Skin epidermis (tissue), 12 donors: ENCODE measurements at regions not wholly inside any gene's neighbourhood (a gene's known extent, or its start where the extent isn't known, plus 50 kb on each side); places are given as distances from the start of the nearest gene placed in this dataset.

ENCODE experiments used
- H3K27ac ChIP-seq, 21 experiments: fragments of 200-600 bp; sonication (generic) in 11 of 21; one replicate each; pipeline ENCODE4 v1.5.0; 2020; ENCODE audit warnings: mild to moderate bottlenecking in 3 of 21, inconsistent platforms in 2 of 21, moderate library complexity in 2 of 21
- H3K4me3 ChIP-seq, 7 experiments: fragments of 200-600 bp; sonication (generic) in 2 of 7; one replicate each; pipeline ENCODE4 v1.5.0; 2020; ENCODE audit warnings: inconsistent platforms in 2 of 7, mild to moderate bottlenecking in 2 of 7, moderate library complexity in 1 of 7

- no peak overlapping the region for H3K27ac ChIP-seq
- H3K4me3 ChIP-seq, result no peak overlapping the region
Observed at GRCh38 chr5:74194196-74194595, 446.3 kb downstream of the ENC1 start.

- peak overlapping the region in 3 of 21 experiments; percentile 20 to 35 (median 21) for H3K27ac ChIP-seq
- H3K4me3 ChIP-seq, result no peak overlapping the region
Observed at GRCh38 chr5:74192606-74193299, 447.8 kb downstream of the ENC1 start.

GRCh38 chr5:74188351-74189105 is 452.0 kb downstream of the ENC1 start:
- Histone ChIP-seq H3K27ac (no peak overlapping the region), H3K4me3 (no peak overlapping the region)

GRCh38 chr5:74187757-74188156 is 452.8 kb downstream of the ENC1 start:
- no peak overlapping the region for H3K4me3 ChIP-seq
- H3K27ac ChIP-seq, result no peak overlapping the region

GRCh38 chr5:74186356-74187315 is 453.9 kb downstream of the ENC1 start:
- H3K27ac ChIP-seq, result no peak overlapping the region
- H3K4me3 ChIP-seq, result no peak overlapping the region

GRCh38 chr5:74185599-74185998 is 454.9 kb downstream of the ENC1 start:
- Histone ChIP-seq H3K4me3 (no peak overlapping the region), H3K27ac (no peak overlapping the region)

- Histone ChIP-seq H3K4me3 (no peak overlapping the region), H3K27ac (no peak overlapping the region)
Observed at GRCh38 chr5:74184649-74185048, 455.9 kb downstream of the ENC1 start.

GRCh38 chr5:74183041-74183440 is 457.5 kb downstream of the ENC1 start:
- H3K4me3 ChIP-seq, result no peak overlapping the region
- no peak overlapping the region for H3K27ac ChIP-seq

GRCh38 chr5:74182603-74183002 is 457.9 kb downstream of the ENC1 start:
- Histone ChIP-seq H3K27ac (no peak overlapping the region), H3K4me3 (no peak overlapping the region)

GRCh38 chr5:74179701-74180100 is 460.8 kb downstream of the ENC1 start:
- Histone ChIP-seq H3K4me3 (no peak overlapping the region), H3K27ac (no peak overlapping the region)

- Histone ChIP-seq H3K27ac (no peak overlapping the region), H3K4me3 (no peak overlapping the region)
Observed at GRCh38 chr5:74179179-74179578, 461.3 kb downstream of the ENC1 start.

GRCh38 chr5:74177961-74178360 is 462.6 kb downstream of the ENC1 start:
- Histone ChIP-seq H3K27ac (no peak overlapping the region), H3K4me3 (no peak overlapping the region)

- H3K27ac ChIP-seq, result no peak overlapping the region
Observed at GRCh38 chr5:74174366-74174765, 466.2 kb downstream of the ENC1 start.

GRCh38 chr5:74173665-74174064 is 466.9 kb downstream of the ENC1 start:
- H3K4me3 ChIP-seq, result no peak overlapping the region
- H3K27ac ChIP-seq, result no peak overlapping the region

More at GRCh38 chr5:74174366-74174765, 466.2 kb downstream of the ENC1 start:
- no peak overlapping the region for H3K4me3 ChIP-seq

- Histone ChIP-seq H3K27ac (no peak overlapping the region), H3K4me3 (no peak overlapping the region)
Observed at GRCh38 chr5:74173241-74173640, 467.3 kb downstream of the ENC1 start.

- no peak overlapping the region for H3K27ac ChIP-seq
- no peak overlapping the region for H3K4me3 ChIP-seq
Observed at GRCh38 chr5:74169701-74170100, 470.8 kb downstream of the ENC1 start.

GRCh38 chr5:74167930-74168315 is 472.6 kb downstream of the ENC1 start:
- no peak overlapping the region for H3K27ac ChIP-seq
- no peak overlapping the region for H3K4me3 ChIP-seq

- no peak overlapping the region for H3K27ac ChIP-seq
- H3K4me3 ChIP-seq, result no peak overlapping the region
Observed at GRCh38 chr5:74167206-74167929, 473.2 kb downstream of the ENC1 start.

- no peak overlapping the region for H3K27ac ChIP-seq
- H3K4me3 ChIP-seq, result no peak overlapping the region
Observed at GRCh38 chr5:74166064-74166463, 474.5 kb downstream of the ENC1 start.
